ENCODE measurements at regions not wholly inside any gene's neighbourhood (a gene's known extent, or its start where the extent isn't known, plus 50 kb on each side); places are given as distances from the start of the nearest gene placed in this dataset.
A peak's percentile ranks its signal among the peaks of the same experiment; 100 is the strongest.
"Not testable (repeated sequence)": the region's sequence is repeated elsewhere in the genome, so short reads cannot be mapped to it uniquely, and the experiment has no call there.

DNA sequence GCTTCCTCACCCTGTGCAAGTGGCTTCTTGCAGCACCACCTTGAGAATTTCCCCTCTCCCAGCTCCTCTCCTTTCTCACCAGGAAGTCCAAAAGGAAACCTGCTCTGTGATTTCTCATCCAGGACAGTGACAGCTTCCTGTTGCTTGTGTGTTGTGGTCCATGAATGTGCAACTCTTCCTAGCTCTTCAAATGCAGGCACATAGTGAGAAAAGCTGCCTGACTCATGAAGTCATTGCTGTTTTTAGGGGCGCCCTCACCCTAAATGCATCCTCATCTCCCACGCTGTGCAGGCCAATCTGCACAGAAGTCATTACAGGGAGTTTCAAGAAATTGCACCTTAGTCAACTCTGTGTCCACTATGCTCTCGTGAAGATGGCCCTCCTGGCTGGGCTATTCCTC is 112.9 kb upstream of the IGLL5 start:
- DNase-seq (ENCODE audit: low spot score): not testable (repeated sequence)
- FAIRE-seq: peak; percentile 56

- no peak for DNase-seq (ENCODE audit: low spot score)
- FAIRE-seq: peak; percentile 85
These were observed 111.5 kb upstream of the IGLL5 start for GRCh38 chr22:22776121-22776520.

- FAIRE-seq (no peak), DNase-seq (ENCODE audit: low spot score) (no peak)
These were observed 108.4 kb upstream of the IGLL5 start for GRCh38 chr22:22779213-22779612.

DNA sequence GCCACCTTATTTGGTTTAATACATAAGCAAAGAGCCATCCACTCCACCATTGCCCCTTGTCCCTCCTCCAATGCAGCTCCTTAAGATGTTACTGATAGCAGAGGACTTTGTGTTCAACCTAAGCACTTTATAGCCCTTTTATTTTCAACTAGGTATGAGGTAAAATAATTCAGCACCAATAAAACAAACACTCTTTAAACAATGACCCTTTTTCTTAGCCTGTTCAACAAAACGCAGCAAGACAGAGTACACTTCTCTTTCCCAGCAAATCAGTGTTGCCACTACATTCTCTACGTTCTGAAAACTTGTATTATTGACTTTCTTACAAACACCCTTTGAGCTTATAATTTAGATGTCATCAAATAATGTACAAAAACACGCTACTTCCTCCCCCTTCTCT is 104.0 kb upstream of the IGLL5 start:
- FAIRE-seq (no peak), DNase-seq (ENCODE audit: low spot score) (no peak)

DNA sequence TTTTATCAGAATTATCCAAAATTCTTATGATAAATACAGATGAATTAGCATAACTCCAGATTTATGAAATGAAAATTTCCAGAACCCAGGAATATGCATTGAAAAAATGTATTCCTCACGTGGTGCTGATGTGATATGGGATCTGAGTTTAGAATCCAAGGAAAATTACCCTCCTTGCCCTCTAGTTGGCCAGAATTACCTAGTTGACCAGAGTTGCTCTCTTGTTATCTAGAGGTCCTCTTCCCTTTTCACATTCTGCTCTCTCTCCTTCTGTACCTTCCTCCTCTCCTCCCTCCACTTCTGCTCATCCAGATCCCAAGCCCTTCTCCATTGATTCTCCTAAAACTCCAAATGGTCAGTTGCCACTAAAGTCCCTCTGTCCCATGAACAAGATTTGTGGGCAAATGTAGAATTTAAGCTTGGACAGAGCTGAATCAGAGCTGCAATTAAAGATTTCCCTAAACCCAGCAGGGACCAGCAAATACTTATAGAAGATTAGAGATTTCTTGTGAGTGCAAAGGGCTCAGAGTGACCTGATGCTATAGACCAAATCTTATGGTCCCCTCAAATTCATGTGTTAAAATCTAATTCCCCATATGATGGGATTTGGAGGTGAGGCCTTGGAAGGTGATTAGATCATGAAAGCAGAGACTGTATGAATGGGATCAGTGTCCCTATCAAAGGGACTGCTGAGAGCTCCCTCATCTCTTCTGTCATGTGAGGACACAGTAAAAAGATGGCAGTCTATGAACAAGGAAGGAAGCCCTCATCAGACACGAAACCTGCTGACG is 103.2 kb upstream of the IGLL5 start:
- no peak for FAIRE-seq

GRCh38 chr22:22785316-22786065 is 102.1 kb upstream of the IGLL5 start:
- peak; percentile 73 for FAIRE-seq

More for the DNA sequence above, 103.2 kb upstream of the IGLL5 start:
- no peak for DNase-seq (ENCODE audit: low spot score)

DNA sequence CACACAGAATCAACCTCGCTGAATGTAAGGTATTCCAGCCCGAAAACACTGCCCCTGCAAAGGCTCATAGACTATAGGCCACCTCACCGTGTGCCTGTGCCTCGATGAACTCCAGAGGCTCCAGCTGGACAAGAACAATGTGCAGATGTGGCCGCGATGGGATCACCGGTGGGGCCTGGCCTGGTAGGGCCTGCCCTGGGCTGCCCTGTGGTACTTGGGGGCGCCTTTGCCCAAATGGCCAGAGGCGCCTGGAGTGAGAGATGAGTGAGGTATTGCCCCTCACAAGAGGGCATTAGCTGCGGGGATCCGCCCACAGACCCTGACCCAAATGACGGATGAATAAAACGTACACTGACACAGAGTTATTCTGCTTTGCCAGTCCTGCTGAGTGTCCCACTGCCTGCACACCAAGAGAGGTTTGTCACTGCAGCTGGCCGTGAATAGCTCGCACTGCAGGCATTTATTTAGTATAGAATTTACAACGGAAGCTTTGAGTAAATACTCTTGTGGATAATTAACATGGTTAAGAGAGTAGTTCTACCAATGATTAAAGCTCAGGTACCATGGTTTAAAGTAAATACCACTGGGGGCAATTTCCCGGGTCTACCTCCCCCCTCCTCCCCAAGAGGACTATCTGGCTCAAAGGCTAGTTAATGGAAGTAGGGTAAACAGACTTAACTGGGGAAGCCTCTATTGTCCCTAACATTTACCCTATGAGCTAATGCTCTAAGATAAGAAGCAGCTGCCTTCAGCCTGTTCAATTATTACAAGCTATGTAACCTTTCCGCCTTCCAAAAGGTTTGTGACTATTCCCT is 101.1 kb upstream of the IGLL5 start:
- FAIRE-seq: no peak
- DNase-seq (ENCODE audit: low spot score): no peak

More at GRCh38 chr22:22785316-22786065, 102.1 kb upstream of the IGLL5 start:
- no peak for DNase-seq (ENCODE audit: low spot score)

DNA sequence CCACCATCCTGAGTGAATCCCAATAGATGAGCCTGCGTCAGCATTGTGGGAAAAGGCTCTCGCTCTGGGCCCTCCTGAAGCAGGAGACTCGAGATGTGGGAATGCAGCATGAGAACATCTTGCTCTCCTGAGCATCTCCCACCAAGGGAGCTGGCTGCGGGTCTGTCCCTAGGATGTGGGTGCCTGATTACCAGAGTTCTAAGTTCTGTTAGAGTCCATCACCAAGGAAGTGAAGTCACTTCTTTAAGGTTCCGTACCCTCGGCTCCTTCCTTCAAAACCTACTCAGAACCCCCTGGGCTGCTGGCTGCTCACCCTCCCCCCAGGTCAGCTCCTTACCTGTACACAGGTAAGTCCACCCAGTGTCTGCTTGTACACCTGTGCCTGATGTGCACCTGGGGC is 100.5 kb upstream of the IGLL5 start:
- FAIRE-seq (no peak), DNase-seq (ENCODE audit: low spot score) (no peak)

- FAIRE-seq (no peak), DNase-seq (ENCODE audit: low spot score) (peak; percentile 67)
These were observed 99.7 kb upstream of the IGLL5 start for GRCh38 chr22:22787786-22788459.

DNA sequence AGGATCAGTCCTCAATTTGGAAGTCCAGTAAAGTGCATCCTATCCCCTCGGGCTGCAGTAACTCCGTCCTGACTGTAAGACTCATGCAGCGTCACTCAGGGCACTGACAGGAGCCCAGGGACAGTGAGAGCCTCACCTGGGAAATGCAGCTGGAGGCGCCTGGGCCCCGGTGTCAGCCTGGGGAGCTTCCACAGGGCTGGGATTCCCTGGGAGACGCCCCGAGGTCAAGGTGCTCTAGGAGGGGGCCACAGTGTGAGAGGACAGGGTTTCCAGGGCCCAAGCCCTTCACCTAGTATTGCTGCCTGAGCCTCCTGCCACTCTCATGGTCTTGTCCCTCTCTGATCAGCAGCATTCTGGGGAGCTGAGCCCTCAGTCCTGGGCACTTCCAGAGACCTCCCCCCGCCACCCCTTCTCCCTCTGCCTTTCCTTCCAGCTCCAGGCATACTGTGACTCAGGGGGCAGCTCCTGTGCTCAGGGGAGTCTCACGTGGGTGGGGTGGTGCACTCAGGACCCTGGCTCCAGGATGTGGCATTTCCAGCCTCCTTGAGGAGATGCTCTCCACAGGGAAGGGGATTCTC is 99.1 kb upstream of the IGLL5 start:
- FAIRE-seq (no peak), DNase-seq (ENCODE audit: low spot score) (no peak)

DNA sequence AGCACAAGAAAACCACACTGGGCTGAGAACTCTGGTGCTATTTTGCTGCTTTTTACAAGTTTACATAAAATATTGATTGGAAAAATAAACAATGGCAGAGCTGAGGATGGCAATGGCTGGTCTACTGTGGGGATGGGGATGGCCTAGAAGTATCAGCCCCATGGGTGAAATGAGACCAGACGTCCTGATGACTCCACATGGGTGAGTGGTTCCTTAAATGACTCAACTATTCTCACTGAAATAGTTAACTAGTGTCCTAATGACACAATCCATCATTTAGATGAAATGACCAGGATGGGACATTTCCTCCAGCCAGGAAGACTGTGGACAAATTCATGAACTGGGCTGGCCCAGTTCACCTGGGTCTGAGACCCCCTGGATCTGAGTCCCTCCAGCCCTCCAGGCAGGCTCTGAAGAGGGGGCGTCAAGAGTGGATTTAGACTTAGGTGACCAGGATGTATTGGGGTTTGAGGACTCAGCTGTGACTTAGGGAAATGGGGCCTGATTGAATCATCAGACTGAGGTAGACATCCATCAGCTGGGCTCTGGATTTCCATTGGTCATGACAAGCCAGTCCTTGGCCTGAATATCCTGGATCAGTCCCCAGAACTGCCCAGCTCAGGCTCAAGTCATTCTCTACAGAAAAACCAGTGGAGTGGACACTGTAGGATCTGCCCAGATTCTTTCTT is 98.2 kb upstream of the IGLL5 start:
- FAIRE-seq (no peak), DNase-seq (ENCODE audit: low spot score) (no peak)

DNA sequence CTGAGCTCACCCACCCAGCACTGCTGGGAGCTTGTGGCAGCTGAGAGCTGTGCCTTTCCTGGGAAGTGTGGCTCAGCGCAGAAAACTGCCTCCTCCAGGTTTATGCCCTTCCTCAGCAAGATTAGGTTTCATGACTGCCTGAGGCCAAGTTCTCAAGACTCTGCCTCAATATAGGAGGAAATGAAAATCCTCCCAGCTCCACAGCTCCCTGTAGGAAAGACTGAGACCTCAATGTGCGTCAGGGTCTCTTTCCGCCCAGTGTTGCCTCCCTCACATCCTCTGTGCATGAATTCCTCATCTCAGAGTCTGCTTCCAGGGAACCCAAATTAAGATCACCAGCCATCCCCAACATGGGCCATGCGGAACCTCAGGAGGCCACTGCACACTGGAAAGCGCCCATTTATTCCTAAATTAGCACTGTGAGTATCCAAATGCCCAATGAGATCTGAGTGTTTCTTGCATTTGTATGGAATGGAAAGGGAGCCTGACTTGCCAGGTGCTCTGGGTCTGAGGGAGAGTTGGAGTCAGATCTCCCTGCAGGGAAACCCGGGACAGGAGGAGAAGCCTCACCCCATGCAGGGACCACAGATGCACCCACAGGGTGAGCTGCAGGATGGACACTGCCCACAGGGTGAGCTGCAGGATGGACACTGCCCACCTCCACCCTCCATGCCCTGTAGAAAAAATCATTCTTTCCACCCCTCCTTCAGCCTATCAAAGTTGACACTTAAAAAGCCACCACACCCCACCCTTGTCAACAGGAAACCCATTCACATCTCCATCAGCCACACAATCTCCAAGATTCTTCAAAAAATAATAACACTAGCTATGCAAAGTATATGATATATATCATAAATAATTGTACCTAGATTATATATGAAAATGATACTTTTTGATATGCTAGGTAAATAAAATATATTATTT is 97.4 kb upstream of the IGLL5 start:
- DNase-seq (ENCODE audit: low spot score): no peak

DNA sequence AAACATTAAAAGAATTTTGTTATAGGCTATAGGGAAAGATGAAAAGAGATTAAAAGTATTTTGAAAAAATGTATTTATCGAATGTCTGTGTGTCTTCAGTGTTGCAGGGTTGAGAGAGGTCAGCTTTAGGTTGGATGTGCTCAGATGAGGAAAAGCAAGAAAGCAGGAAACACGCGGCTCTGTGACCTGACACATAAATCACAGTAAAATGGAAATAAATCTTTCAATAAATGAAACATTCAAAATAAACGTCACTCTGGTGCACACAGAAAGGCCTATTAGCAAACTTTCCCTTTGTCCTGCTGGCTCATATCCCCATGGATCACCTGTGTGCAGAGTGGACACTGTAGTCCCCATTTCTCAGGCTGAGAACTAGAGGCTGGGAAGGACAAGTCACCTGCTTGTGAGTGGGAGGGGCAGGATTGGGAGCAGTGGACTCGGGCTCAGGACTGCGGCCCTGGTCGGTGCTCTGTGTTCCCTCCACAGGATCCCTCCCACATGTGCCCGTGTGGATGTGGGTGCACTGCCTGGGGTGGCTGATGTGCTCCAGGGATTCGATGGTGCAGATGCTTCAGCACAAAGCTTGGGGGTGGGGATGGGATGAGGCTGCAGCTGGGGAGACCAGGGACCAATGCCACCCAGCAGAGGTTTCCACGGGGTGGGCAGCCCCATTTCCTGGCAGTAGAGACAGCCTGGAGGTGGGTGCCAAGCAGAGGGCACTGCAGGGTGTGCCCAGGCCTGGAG is 96.0 kb upstream of the IGLL5 start:
- DNase-seq (ENCODE audit: low spot score): no peak
- peak; percentile 66 for FAIRE-seq

More for the DNA sequence above, 97.4 kb upstream of the IGLL5 start:
- no peak for FAIRE-seq

- not testable (repeated sequence) for DNase-seq (ENCODE audit: low spot score); FAIRE-seq
These were observed 95.3 kb upstream of the IGLL5 start for GRCh38 chr22:22792205-22792786.

DNA sequence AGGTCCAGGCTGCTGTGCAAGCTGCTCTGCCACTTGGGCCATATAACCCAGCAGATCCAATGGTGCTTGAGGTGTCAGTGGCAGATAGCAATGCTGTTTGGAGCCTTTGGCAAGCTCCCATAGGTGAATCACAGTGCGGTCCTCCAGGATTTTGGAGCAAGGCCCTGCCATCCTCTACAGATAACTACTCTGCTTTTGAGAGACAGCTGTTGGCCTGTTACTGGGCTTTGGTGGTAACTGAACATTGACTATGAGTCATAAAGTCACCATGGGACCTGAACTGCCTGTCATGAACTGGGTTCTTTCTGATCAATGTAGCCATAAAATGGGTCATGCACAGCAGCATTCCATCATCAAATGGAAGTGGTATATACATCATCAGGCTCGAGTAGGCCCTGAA is 92.0 kb upstream of the IGLL5 start:
- FAIRE-seq; DNase-seq (ENCODE audit: low spot score): not testable (repeated sequence)

GRCh38 chr22:22796724-22797123 is 90.9 kb upstream of the IGLL5 start:
- DNase-seq (ENCODE audit: low spot score) (no peak), FAIRE-seq (no peak)

DNA sequence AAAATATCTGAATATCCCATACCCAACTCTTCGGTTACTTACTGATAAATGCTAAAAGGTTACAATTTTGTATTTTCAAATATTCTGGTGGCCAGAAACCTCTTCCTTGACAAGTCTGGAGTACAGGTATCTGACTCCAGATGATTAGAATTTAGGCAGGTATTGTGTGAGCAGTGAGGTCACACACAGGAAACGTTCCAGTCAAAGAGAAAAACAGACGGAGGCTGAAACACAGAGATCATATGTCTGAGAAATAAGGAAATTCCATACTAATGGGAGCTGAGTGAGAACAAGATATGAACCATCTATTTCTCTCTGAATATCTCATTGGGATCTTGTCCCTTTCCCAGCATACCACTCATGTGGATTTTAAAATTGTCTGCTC is 89.4 kb upstream of the IGLL5 start:
- DNase-seq (ENCODE audit: low spot score) (no peak), FAIRE-seq (no peak)

DNA sequence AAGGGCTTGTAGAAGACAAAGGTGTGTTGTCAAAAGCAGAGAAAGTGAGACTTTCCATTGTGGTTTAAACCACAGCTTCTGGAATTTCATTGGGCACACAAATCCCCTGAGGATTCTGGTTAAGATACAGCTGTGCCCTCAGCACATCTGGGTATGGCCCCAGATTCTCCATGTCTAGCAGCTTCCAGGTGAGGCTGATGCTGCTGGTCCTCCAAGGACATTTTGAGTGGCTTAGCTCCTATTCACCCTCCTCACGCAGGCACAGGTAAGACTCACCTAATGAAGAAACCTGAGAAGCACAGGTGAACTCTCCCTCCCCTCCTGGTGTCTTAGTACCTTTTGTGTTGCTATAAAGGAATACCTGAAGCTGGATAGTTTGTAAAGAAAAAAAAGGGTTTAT is 88.9 kb upstream of the IGLL5 start:
- no peak for DNase-seq (ENCODE audit: low spot score)
- no peak for FAIRE-seq
